ENCODE measurements at regions not wholly inside any gene's neighbourhood (a gene's known extent, or its start where the extent isn't known, plus 50 kb on each side); places are given as distances from the start of the nearest gene placed in this dataset.
"Not testable (repeated sequence)": the region's sequence is repeated elsewhere in the genome, so short reads cannot be mapped to it uniquely, and the experiment has no call there.

DNA sequence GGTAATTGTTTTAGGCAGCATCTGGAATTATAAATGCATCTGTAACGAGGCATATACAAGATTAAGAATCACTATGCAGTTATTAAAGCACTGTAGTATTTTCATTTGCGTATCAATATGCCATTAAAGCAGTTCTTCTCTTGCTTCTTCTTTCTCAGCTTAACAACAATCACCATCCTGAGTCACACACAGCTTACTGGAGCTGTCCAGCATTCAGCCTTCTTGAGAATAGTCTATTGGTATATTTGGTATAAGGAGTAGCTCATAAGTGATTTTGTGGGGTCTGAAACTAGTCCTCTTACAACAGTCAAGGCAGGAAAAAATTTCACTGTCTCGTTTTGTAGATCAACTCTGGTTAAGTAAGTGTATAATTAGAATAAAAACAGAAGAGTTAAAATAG, 523.0 kb upstream of the FOXG1 start:
- no peak for DNase-seq (ENCODE audit: low read depth in 2 of 2)

DNA sequence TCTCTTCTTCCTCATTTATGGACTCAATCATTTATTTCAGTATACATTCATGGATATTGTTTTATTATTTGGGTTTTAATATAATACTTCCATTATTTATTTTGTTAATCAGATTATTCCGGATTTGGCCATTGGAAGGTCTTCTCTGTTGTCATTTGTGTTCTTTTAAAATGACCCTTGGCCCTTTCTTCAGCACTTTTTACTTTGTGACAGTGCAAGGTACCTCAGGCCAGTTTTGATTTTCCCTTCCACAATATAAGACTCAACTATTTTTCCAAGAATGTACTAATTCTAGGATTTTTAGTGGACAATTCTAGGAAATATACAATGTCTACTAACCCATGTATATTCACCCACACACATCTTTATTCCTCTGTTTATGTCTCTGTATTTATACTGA, 521.4 kb upstream of the FOXG1 start:
- no peak for DNase-seq (ENCODE audit: low read depth in 2 of 2)

DNA sequence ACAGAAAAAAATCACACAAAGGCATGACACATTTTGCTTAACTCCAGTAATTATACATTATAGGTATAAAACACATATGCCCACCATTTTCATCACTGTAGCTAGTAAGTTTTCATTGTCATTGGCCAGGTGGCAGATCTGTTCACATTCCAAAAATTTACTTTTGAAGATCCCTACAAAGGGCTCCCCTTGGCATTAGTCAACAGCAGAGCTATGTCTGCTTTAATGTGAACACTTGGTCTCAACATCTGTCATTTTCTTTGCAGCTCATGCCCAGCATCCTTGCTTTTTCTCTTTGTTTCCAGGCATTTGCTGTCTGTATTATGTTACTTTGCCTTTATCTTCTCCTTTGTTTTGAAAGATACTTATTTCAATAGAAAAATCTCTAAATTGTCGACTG, 519.1 kb upstream of the FOXG1 start:
- no peak for DNase-seq (ENCODE audit: low read depth in 2 of 2)

DNA sequence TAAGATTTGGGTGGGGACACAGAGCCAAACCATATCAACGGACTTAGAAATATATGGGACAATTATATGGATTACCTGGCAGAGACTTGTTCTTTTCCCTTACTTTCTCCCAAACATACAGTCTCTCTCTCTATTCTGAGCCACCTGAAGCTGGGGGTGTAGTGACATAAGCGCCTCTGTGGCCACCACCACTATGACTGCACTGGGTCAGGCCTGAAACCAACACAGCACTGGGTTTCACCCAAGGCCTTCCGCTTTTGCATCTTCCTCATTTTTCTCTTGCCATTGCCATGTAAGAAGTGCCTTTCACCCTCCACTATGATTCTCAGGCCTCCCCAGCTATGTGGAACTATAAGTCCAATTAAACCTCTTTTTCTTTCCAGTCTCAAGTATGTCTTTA, 514.5 kb upstream of the FOXG1 start:
- DNase-seq (ENCODE audit: low read depth in 2 of 2) = not testable (repeated sequence)

DNA sequence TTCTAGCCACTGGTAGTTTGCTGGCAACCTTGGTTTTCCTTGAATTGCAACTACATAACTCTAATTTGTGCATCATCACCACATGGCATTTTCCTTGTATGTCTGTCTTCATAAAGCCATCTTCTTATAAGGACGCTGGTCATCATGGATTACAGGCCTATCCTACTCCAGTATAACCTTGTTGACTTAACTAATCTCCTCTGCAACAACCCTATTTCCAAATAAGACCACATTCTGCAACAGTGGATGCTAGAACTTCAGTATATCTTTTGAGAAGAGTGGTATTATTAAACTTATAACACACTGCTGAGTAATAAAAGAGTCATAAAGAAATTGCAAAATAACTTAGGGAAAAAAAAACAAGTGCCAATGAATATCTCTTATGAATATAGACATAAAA, 511.8 kb upstream of the FOXG1 start:
- no peak for DNase-seq (ENCODE audit: low read depth in 2 of 2)

DNA sequence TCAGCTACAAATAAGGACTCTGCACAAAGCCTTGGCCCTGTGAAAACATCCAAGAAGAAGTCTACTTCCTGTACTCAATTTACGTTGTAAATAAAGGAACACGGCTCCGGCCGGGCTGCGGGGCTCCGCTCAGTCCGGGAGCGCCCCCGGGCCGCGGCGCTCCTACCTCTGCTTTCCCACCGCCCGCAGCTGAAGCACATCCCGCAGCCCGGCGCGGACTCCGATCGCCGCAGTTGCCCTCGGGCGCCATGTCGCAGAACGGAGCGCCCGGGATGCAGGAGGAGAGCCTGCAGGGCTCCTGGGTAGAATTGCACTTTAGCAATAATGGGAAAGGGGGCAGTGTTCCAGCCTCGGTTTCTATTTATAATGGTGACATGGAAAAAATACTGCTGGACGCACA, 502.3 kb upstream of the FOXG1 start:
- no peak for DNase-seq (ENCODE audit: low read depth in 2 of 2)

DNA sequence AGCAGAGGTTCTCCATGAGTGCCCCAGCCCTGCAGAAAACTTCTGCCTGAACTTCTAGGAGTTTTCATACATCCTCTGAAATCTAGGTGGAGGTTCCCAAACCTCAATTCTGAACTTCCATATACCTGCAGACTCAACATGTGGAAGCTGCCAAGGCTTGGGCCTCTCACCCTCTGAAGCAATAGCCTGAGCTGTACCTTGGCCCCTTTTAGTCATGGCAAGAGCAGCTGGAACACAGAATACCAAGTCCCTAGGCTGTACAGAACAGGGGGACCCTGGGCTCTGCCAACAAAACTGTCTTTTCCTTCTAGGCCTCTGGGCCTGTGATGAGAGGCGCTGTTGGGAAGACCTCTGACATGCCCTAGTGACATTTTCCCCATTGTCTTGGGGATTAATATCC, 494.3 kb upstream of the FOXG1 start:
- no peak for DNase-seq (ENCODE audit: low read depth in 2 of 2)

DNA sequence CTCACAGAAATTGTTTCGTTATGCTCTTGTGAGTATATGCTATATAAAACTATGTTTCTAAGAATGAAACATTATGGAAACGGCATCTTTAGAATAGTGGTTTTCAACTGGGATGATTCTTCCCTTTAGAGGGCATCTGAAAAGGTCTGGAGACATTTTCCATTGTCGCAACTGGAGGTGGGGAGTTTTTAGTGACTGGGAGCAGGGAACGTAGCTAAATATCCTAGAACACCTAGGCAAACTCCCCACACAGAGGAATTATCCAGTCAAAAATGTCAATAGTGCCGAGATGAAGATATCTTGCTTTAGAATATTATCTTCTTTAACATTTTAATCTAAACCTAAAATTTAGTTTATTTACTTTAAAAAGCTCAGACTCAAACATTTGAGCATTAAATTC, 486.1 kb upstream of the FOXG1 start:
- DNase-seq (ENCODE audit: low read depth in 2 of 2) = no peak

DNA sequence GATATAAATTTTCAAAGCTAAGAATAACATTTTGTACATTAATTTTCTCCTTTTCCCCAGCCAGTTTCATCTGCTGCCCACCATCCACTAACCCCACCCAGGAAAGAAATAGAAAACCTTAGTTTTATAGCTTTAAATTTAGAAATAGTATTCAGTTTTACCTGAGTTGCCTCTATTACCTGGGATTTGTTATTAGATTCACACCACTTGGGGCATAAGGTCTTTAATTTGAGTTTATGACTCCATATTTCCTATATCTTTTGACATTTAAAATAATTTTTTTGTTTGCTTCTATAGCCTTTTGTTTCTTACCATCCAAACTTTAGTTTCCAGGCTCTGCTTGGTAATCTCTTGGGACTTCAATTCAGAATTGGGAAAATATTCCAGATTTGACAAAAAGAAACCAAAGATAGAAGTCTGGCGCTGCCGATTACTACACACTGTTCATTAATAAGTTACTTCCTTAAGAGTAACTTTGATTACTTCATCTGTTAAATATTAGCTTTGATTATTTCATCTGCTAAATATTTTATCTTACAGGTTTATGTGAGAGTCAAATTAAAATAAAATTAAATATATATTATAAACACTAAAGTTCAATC, 485.5 kb upstream of the FOXG1 start:
- no peak for DNase-seq (ENCODE audit: low read depth in 2 of 2)

DNA sequence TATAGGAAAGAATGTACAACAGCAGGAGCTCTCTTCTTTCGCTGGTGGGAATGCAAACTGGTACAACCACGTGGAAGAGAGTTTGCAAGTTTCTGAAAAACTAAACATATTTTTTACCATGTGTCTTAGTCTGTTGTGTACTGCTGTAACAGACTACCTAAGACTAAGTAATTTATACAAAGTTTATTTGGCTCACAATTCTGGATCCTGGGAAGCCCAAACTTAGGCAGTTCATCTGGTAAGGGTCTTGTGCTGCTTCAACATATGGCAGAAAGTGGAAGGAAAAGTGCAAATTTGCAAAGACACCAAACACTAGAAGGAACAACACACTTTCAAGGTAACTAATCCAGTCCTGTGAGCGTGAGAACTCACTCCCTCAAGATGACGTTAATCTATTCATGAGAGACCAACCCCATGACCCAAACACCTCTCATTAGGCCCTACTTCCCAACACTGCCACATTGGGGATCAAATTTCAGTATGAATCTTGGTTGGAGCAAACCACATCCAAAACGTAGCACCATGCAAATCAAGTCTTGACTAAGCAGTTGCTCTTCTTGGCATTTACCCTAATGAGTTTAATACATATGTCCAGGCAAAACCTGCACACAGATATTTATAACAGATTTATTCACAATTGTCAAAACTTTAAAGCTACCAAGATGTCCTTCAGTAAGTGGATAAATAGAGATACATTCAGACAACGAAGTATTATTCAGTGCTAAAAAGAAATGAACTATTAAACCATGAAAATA, 481.9 kb upstream of the FOXG1 start:
- no peak for DNase-seq (ENCODE audit: low read depth in 2 of 2)

DNA sequence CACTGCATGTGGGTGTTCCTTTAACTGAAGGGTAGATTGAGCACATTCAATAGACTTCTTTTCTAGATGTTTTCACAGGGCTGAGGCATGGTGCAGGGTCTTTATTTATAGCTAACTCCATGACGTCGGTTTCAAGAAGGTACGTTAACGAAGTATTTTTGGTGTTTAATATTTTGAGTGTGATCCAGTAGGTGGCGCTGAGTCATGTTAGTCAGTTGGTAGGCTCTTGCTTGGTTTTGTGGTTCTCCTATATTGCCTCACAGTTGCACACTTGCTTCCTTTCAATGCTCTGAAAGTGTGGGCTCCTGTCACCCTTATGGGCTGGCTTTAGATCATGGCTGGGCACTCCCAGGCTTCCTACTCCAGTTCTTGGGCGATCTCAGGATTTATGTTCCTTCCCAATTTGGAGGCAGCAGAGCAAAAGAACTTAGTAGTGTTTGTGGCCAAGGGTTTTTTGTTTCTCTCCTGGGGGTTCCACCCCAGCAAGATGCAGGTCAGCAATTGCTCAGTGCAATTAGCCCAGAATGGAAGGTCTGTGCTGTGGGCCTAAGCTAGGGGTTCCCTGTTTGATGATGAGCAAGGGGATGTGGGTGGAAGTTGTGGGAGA, 471.6 kb upstream of the FOXG1 start:
- DNase-seq (ENCODE audit: low read depth in 2 of 2) = no peak

DNA sequence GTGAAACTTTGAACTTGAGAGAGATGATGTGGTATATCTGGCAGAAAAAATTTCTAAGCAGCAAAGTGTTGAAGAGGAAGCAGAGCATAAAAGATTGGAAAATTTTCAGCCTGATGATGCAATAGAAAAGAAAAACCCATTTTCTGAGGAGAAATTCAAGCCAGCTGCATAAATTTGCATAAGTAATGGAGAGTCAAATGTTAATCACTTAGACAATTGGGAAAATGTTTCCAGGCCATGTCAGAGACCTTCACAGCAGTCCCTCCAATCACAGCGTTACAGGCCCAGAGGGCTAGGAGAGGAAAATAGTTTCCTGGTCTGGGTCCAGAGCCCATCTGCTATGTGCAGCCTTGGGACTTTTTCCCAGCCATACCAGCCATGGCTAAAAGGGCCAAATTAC, 469.0 kb upstream of the FOXG1 start:
- DNase-seq (ENCODE audit: low read depth in 2 of 2) = no peak

DNA sequence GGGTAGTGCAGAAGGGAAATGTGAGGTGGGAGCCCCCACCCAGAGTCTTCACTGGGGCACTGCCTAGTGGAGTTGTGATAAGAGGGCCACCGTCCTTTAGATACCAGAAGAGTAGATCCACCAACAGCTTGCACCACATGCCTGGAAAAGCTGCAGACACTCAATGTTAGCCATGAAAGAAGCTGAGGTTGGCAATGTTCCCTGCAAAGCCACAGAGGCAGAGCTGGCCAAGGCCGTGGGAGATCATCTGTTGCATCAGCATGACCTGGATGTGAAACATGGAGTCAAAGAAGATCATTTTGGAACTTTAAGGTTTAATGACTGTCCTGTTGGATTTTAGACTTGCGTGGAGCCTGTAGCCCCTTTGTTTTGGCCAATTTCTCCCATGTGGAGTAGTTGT, 468.4 kb upstream of the FOXG1 start:
- no peak for DNase-seq (ENCODE audit: low read depth in 2 of 2)

DNA sequence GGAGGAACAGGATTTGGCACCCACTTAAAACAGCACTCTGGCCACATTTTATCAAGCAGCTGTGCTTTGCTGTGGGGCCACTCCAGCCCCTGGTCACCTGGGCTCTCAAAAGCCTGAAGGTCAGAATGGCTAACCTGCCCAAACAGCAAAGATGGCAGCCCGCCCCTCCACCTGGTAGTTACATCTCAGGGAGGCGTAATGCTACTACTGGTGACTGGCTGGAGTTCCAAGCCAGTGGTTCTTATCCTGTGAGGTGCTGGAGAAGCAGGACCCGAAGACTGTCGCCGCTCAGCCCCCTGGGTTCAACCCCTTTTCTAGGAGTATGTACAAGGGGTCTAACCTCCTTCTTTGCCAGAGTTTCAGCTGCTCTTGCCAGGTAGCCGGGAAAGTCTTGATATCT, 467.4 kb upstream of the FOXG1 start:
- DNase-seq (ENCODE audit: low read depth in 2 of 2) = no peak

DNA sequence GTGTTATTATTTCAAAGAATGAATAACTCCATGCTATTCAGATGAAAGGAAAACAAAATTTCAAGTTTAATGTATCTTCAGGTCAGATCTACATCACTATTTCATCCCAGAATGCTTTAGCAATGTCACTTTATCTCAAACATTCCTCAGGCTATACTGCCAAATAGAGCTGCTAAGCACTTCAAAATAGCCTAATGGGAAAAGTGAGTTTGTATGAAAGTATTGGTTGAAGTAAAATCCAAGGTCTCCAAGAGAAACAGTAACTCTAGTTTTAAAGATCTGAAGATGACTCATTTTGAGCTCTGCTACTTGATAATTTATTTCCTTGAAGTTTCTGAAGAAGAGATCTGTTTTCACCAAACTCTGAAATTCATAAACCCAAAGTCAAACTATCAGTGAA, 466.2 kb upstream of the FOXG1 start:
- no peak for DNase-seq (ENCODE audit: low read depth in 2 of 2)

DNA sequence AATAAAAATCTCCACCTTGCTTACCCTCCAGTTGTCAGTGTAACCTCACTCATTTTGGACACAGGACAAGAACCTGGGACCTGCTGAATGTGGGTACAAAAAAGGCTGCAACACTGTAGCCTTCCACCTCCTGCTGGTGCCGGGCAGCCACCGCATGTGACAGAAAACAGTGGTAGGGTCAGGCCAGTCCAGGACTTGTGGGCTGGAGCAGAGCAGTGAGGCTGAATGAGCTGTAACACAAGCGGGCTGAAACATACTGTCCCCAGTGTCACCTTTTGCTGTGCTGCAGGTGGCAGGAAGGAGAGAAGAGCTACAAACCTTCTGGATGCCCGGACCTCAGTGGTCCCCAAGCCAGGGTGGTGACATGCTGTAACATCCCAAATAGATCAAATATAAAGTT, 465.4 kb upstream of the FOXG1 start:
- DNase-seq (ENCODE audit: low read depth in 2 of 2) = no peak

DNA sequence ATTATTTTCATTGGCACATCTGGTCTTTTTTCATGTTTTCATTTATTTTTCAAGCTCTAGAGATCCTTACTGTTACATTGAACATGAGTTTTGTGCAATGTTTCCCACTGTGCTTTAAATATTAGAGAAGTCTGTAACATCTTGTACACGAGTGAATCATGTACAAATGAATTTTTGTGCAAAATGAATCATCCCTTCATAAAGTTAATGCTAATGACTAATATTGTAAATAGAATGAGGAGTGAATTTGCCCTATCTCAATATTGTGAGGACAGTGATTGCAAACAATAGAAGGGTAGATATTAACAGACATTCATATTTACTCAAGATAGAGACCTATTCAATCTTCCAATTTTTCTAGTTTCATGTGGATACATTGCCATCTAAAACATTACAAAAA, 463.3 kb upstream of the FOXG1 start:
- DNase-seq (ENCODE audit: low read depth in 2 of 2) = no peak

DNA sequence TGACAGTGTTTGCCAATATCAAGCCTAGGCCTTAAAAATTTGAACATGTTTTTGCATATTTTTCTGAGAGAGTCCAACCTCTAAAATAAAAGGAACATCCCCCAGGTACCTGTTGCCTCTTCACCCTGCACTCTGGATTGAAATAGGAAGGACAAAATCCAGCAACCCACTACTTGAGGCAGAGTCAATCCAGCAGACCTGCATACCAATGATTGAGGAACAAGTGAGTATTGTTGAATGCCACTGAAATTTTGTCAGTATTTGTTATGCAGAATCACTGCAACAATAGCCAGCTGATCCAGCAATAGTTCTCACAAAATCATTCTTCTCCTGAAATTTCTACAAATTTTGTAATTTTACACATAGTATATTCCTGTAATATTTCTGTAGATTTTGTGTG, 460.6 kb upstream of the FOXG1 start:
- DNase-seq (ENCODE audit: low read depth in 2 of 2) = no peak

DNA sequence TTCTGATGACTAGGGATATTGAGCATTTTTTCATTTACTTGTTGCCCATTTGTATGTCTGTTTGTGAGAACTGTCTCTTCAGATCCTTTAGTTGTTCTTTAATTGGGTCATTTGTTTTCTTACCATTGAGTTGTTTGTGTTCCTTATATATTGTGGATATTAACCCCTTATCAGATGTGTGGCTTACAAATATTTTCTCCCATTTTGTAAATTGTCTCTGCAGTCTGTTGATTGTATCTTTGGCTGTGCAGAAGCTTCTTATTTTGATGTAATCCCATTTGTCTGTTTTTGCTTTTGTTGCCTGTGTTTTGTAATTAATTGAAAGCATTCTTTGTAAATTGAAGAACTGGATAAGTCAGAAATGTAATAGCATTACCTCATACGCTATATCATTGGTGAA, 459.1 kb upstream of the FOXG1 start:
- DNase-seq (ENCODE audit: low read depth in 2 of 2) = no peak

DNA sequence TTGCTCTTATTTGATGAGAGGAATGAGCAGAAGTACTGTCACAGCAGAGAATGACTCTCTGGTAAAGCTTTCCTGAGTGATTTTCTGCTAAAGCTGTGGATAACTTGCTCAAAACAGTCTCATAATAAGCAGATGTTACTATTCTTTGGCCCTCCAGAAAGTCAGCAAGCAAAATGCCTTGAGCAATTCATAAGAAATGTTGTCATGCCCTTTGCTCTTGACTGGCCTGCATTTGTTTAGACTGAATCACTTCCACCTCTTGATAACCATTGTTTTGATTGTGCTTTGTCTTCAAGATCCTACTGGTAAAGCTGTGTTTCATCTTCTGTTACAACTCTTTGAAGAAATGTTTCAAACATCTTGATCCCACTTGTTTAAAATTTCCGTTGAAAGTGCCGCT, 457.9 kb upstream of the FOXG1 start:
- no peak for DNase-seq (ENCODE audit: low read depth in 2 of 2)

DNA sequence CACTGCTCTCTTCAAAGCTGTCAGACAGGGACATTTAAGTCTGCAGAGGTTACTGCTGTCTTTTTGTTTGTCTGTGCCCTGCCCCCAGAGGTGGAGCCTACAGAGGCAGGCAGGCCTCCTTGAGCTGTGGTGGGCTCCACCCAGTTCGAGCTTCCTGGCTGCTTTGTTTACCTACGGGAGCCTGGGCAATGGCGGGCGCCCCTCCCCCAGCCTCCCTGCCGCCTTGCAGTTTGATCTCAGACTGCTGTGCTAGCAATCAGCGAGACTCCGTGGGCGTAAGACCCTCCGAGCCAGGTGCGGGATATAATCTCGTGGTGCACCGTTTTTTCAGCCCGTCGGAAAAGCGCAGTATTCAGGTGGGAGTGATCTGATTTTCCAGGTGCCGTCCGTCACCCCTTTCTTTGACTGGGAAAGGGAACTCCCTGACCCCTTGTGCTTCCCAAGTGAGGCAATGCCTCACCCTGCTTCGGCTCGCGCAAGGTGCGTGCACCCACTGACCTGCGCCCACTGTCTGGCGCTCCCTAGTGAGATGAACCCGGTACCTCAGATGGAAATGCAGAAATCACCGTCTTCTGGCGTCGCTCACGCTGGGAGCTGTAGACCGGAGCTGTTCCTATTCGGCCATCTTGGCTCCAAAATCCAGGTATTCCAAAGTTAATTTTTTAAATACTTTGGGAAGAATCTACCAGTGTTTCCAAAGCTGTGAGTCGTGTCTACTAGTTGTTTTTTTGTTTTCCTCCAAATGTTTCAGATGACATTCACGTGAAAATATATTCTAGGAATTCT, 448.5 kb upstream of the FOXG1 start:
- not testable (repeated sequence) for DNase-seq (ENCODE audit: low read depth in 2 of 2)

DNA sequence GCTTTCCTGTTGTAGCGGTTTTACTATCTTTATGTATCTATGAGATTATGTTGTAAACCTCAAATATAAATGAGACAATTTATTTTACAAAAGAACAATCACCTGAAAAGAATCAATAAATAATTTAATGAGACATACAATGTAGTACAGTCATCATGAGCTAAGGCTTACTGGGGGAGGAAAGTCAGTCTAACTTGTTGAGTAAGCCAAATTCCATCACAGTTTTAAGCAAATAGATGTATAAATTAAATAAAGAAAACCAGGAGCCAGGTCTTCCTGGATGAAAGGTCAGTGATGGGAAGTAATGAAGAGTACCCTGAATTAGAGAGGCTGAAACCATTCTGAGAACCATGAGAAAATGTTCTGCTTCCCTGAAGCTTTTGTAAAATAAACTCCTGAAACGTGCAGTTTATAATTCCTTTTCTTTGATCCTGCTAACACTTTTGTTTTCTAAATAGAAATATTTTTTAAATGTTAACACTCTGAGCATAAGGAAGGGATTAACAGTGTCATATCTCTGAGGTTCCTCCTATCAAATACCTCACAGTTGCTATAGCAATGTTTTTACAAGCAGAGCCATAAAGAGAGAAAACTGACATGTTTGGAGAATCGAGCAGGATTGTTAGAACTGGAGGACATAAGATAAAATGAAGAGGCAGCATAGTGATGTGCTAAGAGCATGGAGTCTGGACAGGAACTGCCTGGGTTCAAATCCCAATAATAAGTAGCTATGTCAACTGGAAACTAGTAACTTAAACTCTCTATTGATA, 444.9 kb upstream of the FOXG1 start:
- no peak for DNase-seq (ENCODE audit: low read depth in 2 of 2)
